ENCODE measurements at regions not wholly inside any gene's neighbourhood (a gene's known extent, or its start where the extent isn't known, plus 50 kb on each side); places are given as distances from the start of the nearest gene placed in this dataset.

DNA sequence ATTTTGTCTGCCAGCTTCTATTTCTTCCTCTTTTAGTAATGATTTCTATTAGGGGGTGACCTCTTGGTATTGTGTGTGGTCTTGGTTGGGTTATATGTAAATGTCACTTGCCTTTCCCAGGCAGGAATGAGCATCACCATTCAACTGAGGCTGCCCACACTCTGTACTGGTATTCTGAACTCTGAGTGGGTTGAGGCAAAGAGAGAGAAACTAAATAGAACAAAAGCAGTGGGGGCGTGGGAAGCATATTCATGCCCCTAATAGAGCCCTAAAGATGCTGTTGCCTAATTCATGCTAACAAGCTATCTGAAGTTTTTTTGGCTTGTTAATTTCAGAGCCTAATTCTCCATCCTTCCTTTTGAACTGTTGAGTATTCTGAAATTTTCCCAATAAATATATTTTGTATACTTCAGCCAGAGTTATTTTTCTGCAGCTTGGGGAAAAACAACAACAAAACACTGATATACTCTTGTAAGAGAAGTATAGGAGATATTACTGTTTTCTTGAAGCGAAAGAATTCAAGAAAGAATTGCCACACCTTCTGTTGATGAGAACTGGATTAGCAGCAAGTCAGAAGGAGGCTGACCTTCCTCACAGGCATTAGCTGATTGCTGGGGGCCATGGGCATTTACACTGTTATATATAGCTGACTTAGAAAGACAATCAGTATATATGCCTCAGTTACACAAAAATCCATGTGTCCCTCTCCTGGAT is 315.8 kb upstream of the KLF12 start:
- TF ChIP-seq, protein P1, sequence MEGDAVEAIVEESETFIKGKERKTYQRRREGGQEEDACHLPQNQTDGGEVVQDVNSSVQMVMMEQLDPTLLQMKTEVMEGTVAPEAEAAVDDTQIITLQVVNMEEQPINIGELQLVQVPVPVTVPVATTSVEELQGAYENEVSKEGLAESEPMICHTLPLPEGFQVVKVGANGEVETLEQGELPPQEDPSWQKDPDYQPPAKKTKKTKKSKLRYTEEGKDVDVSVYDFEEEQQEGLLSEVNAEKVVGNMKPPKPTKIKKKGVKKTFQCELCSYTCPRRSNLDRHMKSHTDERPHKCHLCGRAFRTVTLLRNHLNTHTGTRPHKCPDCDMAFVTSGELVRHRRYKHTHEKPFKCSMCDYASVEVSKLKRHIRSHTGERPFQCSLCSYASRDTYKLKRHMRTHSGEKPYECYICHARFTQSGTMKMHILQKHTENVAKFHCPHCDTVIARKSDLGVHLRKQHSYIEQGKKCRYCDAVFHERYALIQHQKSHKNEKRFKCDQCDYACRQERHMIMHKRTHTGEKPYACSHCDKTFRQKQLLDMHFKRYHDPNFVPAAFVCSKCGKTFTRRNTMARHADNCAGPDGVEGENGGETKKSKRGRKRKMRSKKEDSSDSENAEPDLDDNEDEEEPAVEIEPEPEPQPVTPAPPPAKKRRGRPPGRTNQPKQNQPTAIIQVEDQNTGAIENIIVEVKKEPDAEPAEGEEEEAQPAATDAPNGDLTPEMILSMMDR (IDR thresholded peaks at IDR 0.05; ENCODE audit: low read length) = no peak
- TF ChIP-seq EZH2 (IDR thresholded peaks at IDR 0.05; ENCODE audit: borderline replicate concordance, low read length) = no peak

Measured in OCI-LY1 (cell line).